Stimulated activated naive CD8-positive, alpha-beta T cell treated with anti-CD3 and anti-CD28 coated beads, Interleukin-15, Interleukin-2, amounts not matched to agents 100 ng/mL and 50 ng/mL, for 24 hours (primary cell): ENCODE measurements at regions not wholly inside any gene's neighbourhood (a gene's known extent, or its start where the extent isn't known, plus 50 kb on each side); places are given as distances from the start of the nearest gene placed in this dataset.

ENCODE experiments used
- H3K27ac Mint-ChIP-seq: one replicate; pipeline ENCODE4 v1.8.0; 2021; ENCODE audit warnings: mild to moderate bottlenecking, mixed read lengths
- H3K27me3 Mint-ChIP-seq: one replicate; pipeline ENCODE4 v1.8.0; 2021; ENCODE audit warnings: mixed read lengths
- H3K36me3 Mint-ChIP-seq: one replicate; pipeline ENCODE4 v1.8.0; 2021; ENCODE audit warnings: low read depth, mixed read lengths
- H3K4me1 Mint-ChIP-seq: one replicate; pipeline ENCODE4 v1.8.0; 2021; ENCODE audit warnings: low read depth, mixed read lengths
- H3K4me3 Mint-ChIP-seq: one replicate; pipeline ENCODE4 v1.8.0; 2021; ENCODE audit warnings: mild to moderate bottlenecking, mixed read lengths
- H3K9me3 Mint-ChIP-seq: one replicate; pipeline ENCODE4 v1.8.0; 2021; ENCODE audit warnings: mixed read lengths

DNA sequence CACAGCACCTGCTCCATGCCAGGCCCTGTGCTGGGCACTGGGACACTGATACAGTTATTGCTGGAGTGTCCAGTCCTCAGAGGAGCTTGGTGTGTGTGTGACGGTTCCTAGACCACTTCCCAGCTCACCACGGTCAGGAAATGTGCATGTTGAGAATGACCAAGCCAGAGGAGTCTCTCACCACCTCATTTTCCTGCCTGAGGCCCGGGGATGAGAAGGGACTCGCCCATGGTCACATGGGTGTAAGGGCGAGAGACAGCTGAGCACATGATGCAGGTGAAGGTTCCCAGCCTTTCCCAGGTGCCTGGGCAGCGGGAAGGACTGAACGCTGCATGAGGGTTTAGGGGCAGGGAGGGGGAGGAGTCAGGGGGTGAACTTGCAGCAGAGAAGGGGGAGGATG lies 180.9 kb upstream of the TLE3 start:
- Mint-ChIP-seq H3K4me1 (peaks cover 28% of the 10 kb centered on the region), H3K36me3 (no peaks in the 10 kb centered on the region), H3K9me3 (peaks cover 4% of the 10 kb centered on the region), H3K27ac (no peak overlapping the region), H3K4me3 (no peak overlapping the region), H3K27me3 (peaks cover 6% of the 10 kb centered on the region)

DNA sequence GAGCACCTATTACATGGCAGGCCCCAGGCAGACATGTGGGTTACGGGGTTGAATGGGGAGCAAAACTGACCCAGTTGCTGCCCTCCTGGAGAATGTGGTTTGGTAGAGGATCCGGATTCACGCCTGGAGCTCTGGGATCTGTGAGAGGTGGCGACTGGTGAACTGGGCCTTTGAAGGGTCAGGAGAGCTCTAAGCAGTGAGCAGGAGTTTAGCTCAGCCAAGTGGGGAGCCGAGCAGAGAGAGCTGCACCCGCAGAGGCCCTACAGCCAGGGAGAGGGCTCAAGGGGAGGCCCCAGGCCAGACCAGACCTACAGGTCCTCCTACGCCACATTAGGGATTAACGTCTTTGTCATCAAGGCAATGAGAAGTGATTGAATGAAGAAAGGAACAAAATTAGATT lies 179.8 kb upstream of the TLE3 start:
- H3K9me3 Mint-ChIP-seq, result peaks cover under 1% of the 10 kb centered on the region
- H3K36me3 Mint-ChIP-seq, result no peaks in the 10 kb centered on the region
- peaks cover 10% of the 10 kb centered on the region for H3K27me3 Mint-ChIP-seq
- H3K4me1 Mint-ChIP-seq, result peaks cover 36% of the 10 kb centered on the region
- no peak overlapping the region for H3K4me3 Mint-ChIP-seq
- H3K27ac Mint-ChIP-seq, result no peak overlapping the region

DNA sequence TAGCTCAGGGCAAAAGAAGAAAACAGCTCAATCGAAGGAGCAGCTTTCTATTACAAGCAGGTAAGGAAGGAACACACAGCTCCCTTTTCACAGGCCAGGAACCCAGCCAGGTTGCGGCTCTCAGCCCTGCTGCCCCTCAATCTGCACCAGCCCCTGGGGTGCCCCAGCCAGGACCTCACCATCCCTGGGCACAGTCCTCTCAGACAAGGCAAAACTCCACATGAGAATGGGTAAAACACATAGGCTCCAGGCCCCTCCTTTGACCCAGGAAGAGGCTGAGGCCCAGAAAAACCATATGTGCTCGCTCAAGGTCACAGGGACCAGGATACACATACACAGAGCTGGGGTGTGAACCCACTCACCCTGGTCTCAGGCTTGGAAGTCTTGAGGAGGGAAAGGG lies 178.7 kb upstream of the TLE3 start:
- H3K4me1 Mint-ChIP-seq, result peaks cover 32% of the 10 kb centered on the region
- no peak overlapping the region for H3K27ac Mint-ChIP-seq
- H3K36me3 Mint-ChIP-seq, result no peaks in the 10 kb centered on the region
- H3K9me3 Mint-ChIP-seq, result no peaks in the 10 kb centered on the region
- peaks cover 11% of the 10 kb centered on the region for H3K27me3 Mint-ChIP-seq
- no peak overlapping the region for H3K4me3 Mint-ChIP-seq

DNA sequence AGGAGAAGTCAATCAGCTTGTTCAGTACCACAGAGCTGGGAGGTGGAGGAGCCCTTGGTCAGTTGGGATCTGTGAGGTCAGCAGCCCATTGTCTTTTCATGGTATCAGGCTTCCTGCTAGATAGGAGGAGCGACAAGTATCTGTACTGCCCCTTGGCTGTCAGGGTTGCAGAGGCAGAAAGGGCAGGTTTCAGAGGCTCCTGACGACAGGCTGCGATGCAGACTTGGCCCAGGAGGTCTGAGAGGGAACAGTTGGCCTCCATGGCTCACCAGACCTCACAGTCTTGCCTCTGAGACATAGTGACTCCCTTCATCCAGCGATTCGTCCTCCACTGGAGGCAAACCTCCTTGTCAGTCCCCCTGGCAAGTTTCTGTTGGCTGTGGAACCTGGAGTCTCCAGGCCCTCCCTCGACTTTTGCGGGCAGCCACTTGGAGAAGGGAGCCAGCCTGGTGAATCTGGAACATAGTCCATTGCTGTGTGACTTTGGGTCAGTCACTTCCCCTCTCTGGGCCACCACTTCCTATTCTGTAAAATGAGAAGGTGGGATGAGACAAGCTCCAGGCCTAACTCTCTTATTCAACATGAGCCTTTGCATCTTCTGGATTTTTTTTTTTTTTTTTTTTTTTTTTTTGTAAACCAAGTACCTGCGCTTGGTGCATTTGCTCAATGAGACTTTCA lies 177.9 kb upstream of the TLE3 start:
- H3K4me3 Mint-ChIP-seq, result no peak overlapping the region
- H3K27me3 Mint-ChIP-seq, result peaks cover 11% of the 10 kb centered on the region
- no peak overlapping the region for H3K27ac Mint-ChIP-seq
- no peaks in the 10 kb centered on the region for H3K9me3 Mint-ChIP-seq
- no peaks in the 10 kb centered on the region for H3K36me3 Mint-ChIP-seq
- peaks cover 34% of the 10 kb centered on the region for H3K4me1 Mint-ChIP-seq

DNA sequence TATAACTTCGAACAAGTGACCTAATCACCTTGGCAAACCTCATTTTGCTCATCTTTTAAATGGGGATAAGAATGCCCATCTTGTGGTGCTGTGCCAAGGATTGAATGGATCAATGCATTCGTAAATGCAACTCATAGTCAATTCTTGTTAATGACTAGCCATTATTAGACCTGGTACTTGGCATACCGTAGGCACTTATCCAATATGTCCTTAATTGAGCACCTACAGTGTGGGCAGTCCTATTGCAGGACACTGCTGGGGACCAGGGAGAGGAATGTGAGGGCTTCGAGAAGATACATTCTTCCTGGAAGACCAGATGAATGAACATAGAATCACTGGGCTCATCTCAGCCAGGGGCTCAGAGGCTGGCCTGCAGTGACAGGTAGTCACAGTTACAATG lies 177.2 kb upstream of the TLE3 start:
- H3K27me3 Mint-ChIP-seq, result peaks cover 12% of the 10 kb centered on the region
- H3K4me3 Mint-ChIP-seq, result no peak overlapping the region
- peaks cover 41% of the 10 kb centered on the region for H3K4me1 Mint-ChIP-seq
- no peak overlapping the region for H3K27ac Mint-ChIP-seq
- H3K9me3 Mint-ChIP-seq, result no peaks in the 10 kb centered on the region
- H3K36me3 Mint-ChIP-seq, result no peaks in the 10 kb centered on the region

DNA sequence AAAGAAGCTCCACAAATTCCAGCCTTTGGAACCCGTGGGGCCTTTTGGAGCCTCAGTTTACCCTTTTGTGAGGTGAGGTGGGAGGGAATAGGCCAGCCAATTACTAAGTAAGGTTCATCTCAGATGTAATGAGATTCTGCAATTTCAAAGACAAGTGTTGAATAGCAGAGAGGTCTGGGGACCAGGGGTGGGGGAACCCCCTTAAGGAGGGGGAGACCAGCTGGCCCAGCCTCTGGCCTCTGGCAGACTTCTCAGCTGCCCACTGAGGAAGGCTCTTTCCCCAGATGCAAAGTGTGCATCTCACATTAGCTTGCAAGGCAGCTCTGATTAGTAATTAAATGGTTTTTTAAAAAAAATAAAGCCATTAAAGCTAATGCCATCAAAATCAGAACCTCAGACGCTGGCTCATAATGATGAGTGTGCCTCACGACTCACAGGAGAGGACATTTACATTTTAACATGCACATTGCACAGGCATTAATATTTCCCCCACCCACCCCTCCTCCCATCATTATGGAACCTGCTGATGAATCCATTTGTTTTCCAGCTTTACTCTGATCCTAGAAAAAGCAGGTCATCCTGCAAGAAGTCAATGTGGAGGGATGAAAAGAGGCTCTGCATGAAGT lies 176.7 kb upstream of the TLE3 start:
- Mint-ChIP-seq H3K4me1 (peaks cover 45% of the 10 kb centered on the region), H3K27ac (peak overlapping the region; percentile 86), H3K9me3 (no peaks in the 10 kb centered on the region), H3K36me3 (no peaks in the 10 kb centered on the region), H3K27me3 (peaks cover 16% of the 10 kb centered on the region), H3K4me3 (no peak overlapping the region)

DNA sequence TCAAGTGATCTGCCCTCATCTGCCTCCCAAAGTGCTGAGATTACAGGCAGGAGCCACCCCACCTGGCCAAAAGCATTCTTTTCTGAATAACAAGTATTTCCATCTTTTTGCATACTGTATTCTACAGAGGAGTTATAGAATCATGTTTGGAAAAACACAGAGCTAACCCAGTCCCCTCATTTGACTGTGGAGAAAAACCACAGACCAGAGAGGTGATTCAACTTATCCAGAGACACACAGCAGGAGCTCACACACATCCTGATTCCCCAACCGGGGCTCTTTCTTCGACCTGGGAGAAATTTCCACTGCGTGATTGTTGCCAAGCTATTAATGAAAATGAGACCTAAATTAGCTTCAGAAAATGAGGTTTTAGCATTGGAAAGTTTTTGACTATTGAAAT lies 176.1 kb upstream of the TLE3 start:
- Mint-ChIP-seq H3K4me3 (peak overlapping the region; percentile 53), H3K27me3 (peaks cover 16% of the 10 kb centered on the region), H3K27ac (peak overlapping the region; percentile 86)

DNA sequence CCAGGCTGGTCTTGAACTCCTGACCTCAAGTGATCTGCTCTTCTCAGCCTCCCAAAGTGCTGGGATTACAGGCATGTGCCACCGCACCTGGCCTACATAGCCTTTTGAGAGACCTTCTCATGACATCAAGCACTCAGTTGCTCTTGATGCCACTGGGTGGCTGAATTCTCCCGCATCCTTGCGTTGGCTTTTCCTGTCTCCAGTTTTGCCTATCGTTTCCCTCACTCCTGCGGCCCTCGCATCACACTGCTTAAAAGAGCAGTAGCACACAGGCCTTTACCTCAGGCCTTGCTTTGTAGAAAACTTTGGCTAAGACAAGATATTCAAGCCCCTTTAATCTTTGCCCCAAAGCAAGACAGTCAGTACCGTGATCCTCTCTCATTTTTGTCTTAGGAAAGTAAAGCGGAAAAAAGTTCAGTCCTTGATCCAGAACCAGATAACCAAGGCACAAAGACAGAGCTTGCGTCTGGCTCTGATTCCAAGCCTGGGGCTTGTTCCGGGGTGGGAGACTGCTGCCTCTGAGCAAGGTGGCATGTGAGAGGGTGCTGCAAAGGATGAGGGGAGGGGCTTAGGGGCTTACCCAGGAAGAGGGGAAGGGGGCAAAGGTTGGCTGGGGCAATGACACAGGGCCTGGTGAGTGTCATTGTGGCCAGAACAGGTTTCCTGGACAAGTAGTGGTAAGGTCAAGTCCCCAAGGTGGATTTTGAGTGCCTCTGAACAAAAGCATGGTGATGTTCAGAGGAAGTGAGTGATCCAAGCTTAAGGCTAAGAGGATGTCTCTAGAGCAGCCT lies 175.0 kb upstream of the TLE3 start:
- Mint-ChIP-seq H3K9me3 (no peaks in the 10 kb centered on the region), H3K36me3 (no peaks in the 10 kb centered on the region), H3K4me3 (no peak overlapping the region), H3K27me3 (peaks cover 21% of the 10 kb centered on the region), H3K4me1 (peaks cover 59% of the 10 kb centered on the region), H3K27ac (no peak overlapping the region)

More for the DNA sequence above, 176.1 kb upstream of the TLE3 start:
- no peaks in the 10 kb centered on the region for H3K9me3 Mint-ChIP-seq
- H3K36me3 Mint-ChIP-seq, result no peaks in the 10 kb centered on the region
- peaks cover 49% of the 10 kb centered on the region for H3K4me1 Mint-ChIP-seq

DNA sequence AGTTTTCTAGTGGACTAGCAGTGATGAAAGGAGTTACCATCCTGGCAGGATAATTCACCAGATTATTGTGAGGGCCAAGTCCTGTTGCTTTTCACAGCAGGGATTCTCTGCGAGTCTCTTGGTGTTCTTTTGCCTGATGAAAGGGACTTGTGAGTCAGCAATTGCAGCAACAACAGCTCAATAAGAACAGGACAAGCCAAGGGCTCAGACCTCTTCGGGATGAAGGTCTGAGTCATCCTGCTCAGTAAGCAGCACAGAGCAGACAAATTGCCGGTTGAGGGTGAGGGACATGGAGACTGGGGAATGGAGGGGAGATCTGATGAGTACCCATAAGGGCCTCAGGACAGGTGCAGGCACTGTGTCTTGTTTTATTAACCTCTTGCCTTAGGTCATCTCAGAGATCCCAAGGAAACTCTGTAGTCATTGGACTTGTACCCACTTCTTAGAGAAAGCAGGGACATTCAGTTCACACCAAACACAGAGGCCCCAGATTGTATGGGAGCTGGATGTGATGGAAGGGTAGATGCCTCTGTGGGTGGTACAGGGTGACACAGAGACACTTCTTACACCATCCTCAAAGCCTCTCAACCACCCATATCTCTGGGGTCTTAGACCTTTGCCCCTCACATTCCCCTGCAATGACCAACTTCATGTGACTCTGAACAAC lies 173.8 kb upstream of the TLE3 start:
- Mint-ChIP-seq H3K9me3 (no peaks in the 10 kb centered on the region), H3K4me3 (no peak overlapping the region), H3K27me3 (peaks cover 31% of the 10 kb centered on the region), H3K4me1 (peaks cover 71% of the 10 kb centered on the region), H3K27ac (peak overlapping the region; percentile 48), H3K36me3 (no peaks in the 10 kb centered on the region)

DNA sequence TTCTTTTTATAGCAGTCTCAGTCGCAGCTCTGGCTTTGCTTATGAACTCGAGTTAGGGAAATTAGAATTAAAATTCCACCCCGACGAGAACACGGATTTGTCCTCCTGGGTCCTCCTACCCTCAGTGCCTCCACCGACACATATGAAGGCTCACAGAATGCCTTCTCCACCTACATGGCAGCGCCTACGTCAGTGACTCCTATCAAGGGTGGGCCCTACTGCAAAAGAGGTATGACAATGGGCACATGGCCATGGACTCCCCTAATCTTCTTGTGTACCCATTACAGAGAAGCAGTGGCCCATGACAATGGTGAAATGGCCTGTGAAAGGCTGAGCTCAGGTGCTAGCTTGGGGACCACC lies 173.0 kb upstream of the TLE3 start:
- Mint-ChIP-seq H3K4me3 (no peak overlapping the region), H3K27me3 (peaks cover 35% of the 10 kb centered on the region), H3K4me1 (peaks cover 79% of the 10 kb centered on the region), H3K36me3 (no peaks in the 10 kb centered on the region), H3K9me3 (no peaks in the 10 kb centered on the region), H3K27ac (no peak overlapping the region)

DNA sequence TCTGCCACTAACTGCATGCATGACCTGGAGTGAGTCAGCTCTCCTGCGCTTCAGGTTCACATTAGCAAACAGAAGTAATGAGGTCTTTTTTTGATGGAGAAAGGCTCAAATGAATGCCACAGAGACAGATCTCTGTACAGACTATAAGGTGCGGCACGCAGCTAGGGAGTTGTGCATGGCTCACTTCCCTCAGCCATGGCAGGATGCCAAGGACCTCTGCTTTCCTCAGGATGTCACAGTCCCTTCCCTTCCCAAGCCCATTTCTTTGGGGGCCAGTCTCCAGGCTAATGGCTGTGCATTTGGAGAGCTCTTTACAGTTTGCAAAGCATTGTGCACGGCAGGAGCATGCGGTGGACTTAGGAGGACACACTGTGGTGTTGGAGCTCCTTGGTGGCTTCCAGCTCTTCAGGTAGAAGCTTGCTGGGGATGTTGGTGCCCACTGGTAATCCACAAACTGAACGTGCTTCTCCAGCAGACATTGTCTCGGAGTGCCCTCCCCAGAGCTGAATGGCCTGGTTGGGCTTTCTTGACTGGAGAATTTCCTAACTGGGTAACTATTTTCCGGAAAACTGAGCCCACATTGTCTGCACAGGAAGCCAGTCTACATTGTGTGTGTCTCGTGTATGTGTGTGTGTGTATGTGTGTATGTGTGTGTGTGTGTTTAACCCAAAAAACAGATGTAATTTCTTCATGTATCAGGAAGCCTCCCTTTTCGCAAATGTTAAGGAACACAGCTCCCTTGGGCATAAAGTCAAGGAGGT lies 172.5 kb upstream of the TLE3 start:
- Mint-ChIP-seq H3K4me1 (peaks cover 85% of the 10 kb centered on the region), H3K9me3 (no peaks in the 10 kb centered on the region), H3K36me3 (no peaks in the 10 kb centered on the region), H3K4me3 (no peak overlapping the region), H3K27ac (no peak overlapping the region), H3K27me3 (peaks cover 35% of the 10 kb centered on the region)

DNA sequence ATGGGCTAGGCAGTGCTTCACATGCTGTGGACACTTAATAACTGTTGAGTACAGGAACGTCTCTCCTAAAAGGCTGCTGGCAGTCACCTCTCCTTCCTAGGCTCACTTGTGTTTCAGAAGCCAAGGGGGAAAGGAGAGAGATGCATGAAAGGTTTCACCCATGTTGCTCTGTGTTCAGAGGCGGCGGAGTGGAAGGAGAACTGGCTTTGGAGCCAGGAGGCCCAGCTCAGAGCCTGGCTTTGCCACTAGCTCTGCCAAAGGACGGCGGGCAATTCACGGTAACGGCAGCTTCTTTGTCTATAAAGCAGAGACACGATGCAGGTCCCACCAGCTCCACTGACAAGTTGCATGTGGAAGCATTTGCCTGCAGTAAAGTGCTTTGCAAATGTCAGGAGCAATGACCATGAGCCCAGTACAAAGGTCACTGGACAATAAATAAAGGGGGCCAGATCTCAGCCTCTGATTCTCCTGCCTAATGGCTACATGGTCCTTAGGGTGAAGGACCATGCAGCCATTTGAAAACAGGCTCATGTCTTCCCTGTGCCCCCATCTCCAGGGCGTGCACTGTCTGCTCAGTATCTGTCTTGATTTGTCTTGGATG lies 171.7 kb upstream of the TLE3 start:
- Mint-ChIP-seq H3K4me3 (no peak overlapping the region), H3K27me3 (peaks cover 35% of the 10 kb centered on the region), H3K4me1 (peaks cover 84% of the 10 kb centered on the region), H3K9me3 (no peaks in the 10 kb centered on the region), H3K36me3 (no peaks in the 10 kb centered on the region), H3K27ac (no peak overlapping the region)

DNA sequence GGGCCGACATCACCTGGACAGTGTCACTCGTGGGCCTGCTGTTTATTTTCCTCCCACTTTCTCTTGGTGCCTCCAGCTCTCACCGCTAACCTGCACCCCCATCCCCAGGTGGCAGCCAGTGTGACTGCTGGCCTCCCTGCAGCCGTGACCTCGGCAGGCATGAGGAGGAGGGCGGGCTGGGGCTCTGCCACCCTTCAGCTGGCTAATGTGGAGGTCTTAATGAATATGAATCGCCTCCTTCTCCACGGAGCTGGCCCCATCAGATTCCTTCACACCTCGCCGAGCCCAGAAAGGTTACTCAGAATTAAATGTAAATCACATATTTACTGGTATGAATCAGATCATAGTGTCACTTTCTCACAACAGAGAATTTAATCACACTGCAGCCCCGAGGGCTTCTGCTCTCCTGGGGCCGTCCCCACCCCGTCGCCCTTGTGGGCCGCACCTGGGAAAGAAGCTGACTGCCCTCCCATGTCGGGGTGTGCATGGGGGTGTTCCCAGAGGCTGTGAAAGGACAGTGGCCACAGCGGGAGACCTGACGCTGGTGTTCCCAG lies 171.1 kb upstream of the TLE3 start:
- H3K4me1 Mint-ChIP-seq, result peaks cover 84% of the 10 kb centered on the region
- no peaks in the 10 kb centered on the region for H3K9me3 Mint-ChIP-seq
- H3K36me3 Mint-ChIP-seq, result no peaks in the 10 kb centered on the region
- no peak overlapping the region for H3K4me3 Mint-ChIP-seq
- H3K27ac Mint-ChIP-seq, result no peak overlapping the region
- H3K27me3 Mint-ChIP-seq, result peaks cover 33% of the 10 kb centered on the region

DNA sequence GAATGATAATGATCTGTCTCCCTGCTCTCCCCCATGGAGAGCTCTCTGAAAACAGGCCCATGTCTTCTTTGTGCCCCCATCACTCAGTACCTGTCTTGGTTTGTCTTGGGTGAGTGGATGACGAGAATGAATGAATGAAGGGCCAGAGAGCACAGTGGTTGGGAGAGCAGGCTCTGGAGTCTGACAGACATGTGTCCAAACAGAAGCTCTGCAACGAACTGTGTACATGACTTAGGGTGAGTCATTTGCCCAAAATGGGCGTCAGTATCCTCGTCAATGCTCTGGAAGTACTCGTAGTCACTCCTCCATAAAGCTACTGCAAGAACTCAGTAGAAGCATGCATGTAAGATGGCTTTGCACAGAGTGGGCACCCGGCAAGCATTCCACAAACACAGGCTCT lies 170.2 kb upstream of the TLE3 start:
- peaks cover 85% of the 10 kb centered on the region for H3K4me1 Mint-ChIP-seq

More for the DNA sequence above, 170.2 kb upstream of the TLE3 start:
- Mint-ChIP-seq H3K9me3 (no peaks in the 10 kb centered on the region), H3K27ac (no peak overlapping the region), H3K27me3 (peaks cover 30% of the 10 kb centered on the region), H3K36me3 (no peaks in the 10 kb centered on the region), H3K4me3 (no peak overlapping the region)
